CD4-positive, alpha-beta T cell (primary cell): ENCODE measurements at regions not wholly inside any gene's neighbourhood (a gene's known extent, or its start where the extent isn't known, plus 50 kb on each side); places are given as distances from the start of the nearest gene placed in this dataset.

ENCODE experiments used
- ATAC-seq: fragments of 200-7000 bp; cut with Tn5 transposase; one replicate; pipeline ENCODE4 v1.10.0; 2022; ENCODE audit warnings: mild to moderate bottlenecking; ENCODE audit not compliant: poor library complexity
- CTCF ChIA-PET: fragments of 350-600 bp; sonication (Branson Sonifier 250); formaldehyde crosslinking; loops from one replicate; lab custom pipeline; 2021; ENCODE audit warnings: antibody characterized with exemption, inconsistent platforms; lab: Charles Lee
- POLR2A ChIA-PET: fragments of 350-600 bp; sonication (Branson Sonifier 250); formaldehyde crosslinking; loops from one replicate; lab custom pipeline; 2021; ENCODE audit warnings: antibody characterized with exemption, inconsistent platforms; lab: Charles Lee
- DNase-seq, 14 experiments: peaks; one replicate each; pipeline ENCODE4 v3.0.0-alpha.2; 2013 to 2020; ENCODE audit warnings: mixed read lengths in 2 of 14
- H3K27ac ChIP-seq, 2 donors: one replicate each; pipeline versions ENCODE4 v1.5.1 to v1.7.0; 2013; ENCODE audit warnings: low read length in 2 of 2, low read depth in 1 of 2, mild to moderate bottlenecking in 1 of 2
- H3K27me3 ChIP-seq, 2 experiments: 1 replicate in 1 of 2; 2 replicates in 1 of 2; pipeline versions ENCODE4 v1.6.1 to v1.7.0; 2013; ENCODE audit warnings: low read length in 2 of 2, control low read depth in 1 of 2, mild to moderate bottlenecking in 1 of 2, moderate library complexity in 1 of 2; ENCODE audit not compliant: insufficient read depth in 2 of 2, control insufficient read depth in 1 of 2
- H3K36me3 ChIP-seq: one replicate; pipeline ENCODE4 v1.6.1; 2013; ENCODE audit warnings: low read length, control low read depth; ENCODE audit not compliant: insufficient read depth
- H3K4me1 ChIP-seq: one replicate; pipeline ENCODE4 v1.6.1; 2013; ENCODE audit warnings: low read length, control low read depth; ENCODE audit not compliant: insufficient read depth
- H3K4me3 ChIP-seq: one replicate; pipeline ENCODE4 v1.5.1; 2013; ENCODE audit warnings: mild to moderate bottlenecking, low read length, moderate library complexity
- H3K9me3 ChIP-seq, 2 experiments: 1 replicate in 1 of 2; 2 replicates in 1 of 2; pipeline versions ENCODE4 v1.6.1 to v1.7.0; 2013; ENCODE audit warnings: low read length in 2 of 2, mild to moderate bottlenecking in 2 of 2, control low read depth in 1 of 2, moderate library complexity in 1 of 2; ENCODE audit not compliant: control insufficient read depth in 1 of 2, insufficient read depth in 1 of 2
- H3K27ac Mint-ChIP-seq: one replicate; pipeline ENCODE4 v1.8.0; 2020; ENCODE audit warnings: mixed read lengths
- H3K27me3 Mint-ChIP-seq: one replicate; pipeline ENCODE4 v1.8.0; 2021; ENCODE audit warnings: mixed read lengths
- H3K36me3 Mint-ChIP-seq: one replicate; pipeline ENCODE4 v1.8.0; 2021; ENCODE audit warnings: low read depth, mixed read lengths
- H3K4me1 Mint-ChIP-seq: one replicate; pipeline ENCODE4 v1.8.0; 2021; ENCODE audit warnings: low read depth, mixed read lengths
- H3K4me3 Mint-ChIP-seq: one replicate; pipeline ENCODE4 v1.8.0; 2020; ENCODE audit warnings: mild to moderate bottlenecking, mixed read lengths
- H3K9me3 Mint-ChIP-seq: one replicate; pipeline ENCODE4 v1.8.0; 2020; ENCODE audit warnings: mixed read lengths
- CTCF ChIP-seq: fragments of 200-600 bp; IDR thresholded peaks from one replicate; pipeline ENCODE4 v1.8.0; 2022; ENCODE audit warnings: antibody characterized with exemption, mild to moderate bottlenecking
- intact Hi-C, 2 experiments: fragments of 100-400 bp; cut with DNase I in 1 of 2; cut with micrococcal nuclease in 1 of 2; formaldehyde crosslinking; loops; one replicate each; pipeline versions ENCODE4 v1.15.1 to v1.9.0; 2023 to 2025; cut with DNase I, micrococcal nuclease

GRCh38 chr20:4086771-4087687 is 61.6 kb upstream of the SMOX start:
- peaks cover 36% of the 10 kb centered on the region for H3K4me1 ChIP-seq
- Mint-ChIP-seq H3K4me3 (no peak overlapping the region), H3K27me3 (no peaks in the 10 kb centered on the region), H3K36me3 (peaks cover 3% of the 10 kb centered on the region), H3K9me3 (peaks cover 3% of the 10 kb centered on the region), H3K27ac (no peak overlapping the region), H3K4me1 (peaks cover 30% of the 10 kb centered on the region)
- H3K27me3 ChIP-seq, result no peaks in the 10 kb centered on the region
- DNase-seq (no peak), ATAC-seq (no peak)
- intact Hi-C loops, result loop anchor here in 1 of 2 experiments (5.0 kb wide), 1 partner anchor 320 kb away; the partner anchor contains the start of gene ADISSP
- ChIA-PET CTCF (no interaction called here), POLR2A (no interaction called here)
- TF ChIP-seq CTCF, result no peak
- H3K27ac ChIP-seq, result no peak overlapping the region
- H3K9me3 ChIP-seq, result no peaks in the 10 kb centered on the region
- H3K36me3 ChIP-seq, result no peaks in the 10 kb centered on the region
- H3K4me3 ChIP-seq, result no peak overlapping the region

DNA sequence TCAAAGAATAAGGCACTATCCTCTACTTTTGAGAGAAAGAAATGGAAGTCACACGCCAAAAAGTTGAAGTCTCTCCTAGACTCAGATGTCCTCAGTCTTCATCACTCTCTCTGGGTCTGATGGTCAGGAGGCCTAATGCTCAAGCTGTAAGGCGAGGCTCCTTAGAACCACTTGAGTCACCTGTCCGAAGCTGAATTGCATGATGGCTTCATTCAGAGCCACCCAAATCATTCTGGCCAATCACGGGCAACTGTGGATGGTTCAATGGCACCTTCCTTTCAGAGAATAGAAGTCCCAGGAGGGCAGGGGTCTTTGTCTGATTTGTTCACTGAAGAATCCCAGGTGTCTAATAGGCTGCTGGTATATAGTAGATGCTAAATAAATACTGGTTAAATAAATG is 63.9 kb upstream of the SMOX start:
- H3K4me3 ChIP-seq, result no peak overlapping the region
- H3K27me3 ChIP-seq, result no peaks in the 10 kb centered on the region
- no peaks in the 10 kb centered on the region for H3K36me3 ChIP-seq
- Mint-ChIP-seq H3K36me3 (peaks cover 3% of the 10 kb centered on the region), H3K27me3 (no peaks in the 10 kb centered on the region), H3K4me1 (peaks cover 34% of the 10 kb centered on the region), H3K4me3 (no peak overlapping the region), H3K9me3 (peaks cover 3% of the 10 kb centered on the region), H3K27ac (peak overlapping the region; percentile 30)
- no peak for ATAC-seq
- ChIA-PET POLR2A (interaction anchor here (0.7 to 2.4 kb wide), 11 partner anchors 44 to 408 kb away, joined by 3 to 14 read pairs (median 5); partner anchors contain the start of genes ADISSP and AP5S1), CTCF (interaction anchor here (0.6 to 2.1 kb wide), 28 partner anchors 11 to 606 kb away, joined by 3 to 21 read pairs (median 4); partner anchors contain the start of genes ADISSP, AP5S1, CDC25B and CENPB)
- intact Hi-C loops, result loop anchor here (1.0 to 5.0 kb wide), 8 partner anchors 46 to 408 kb away; partner anchors contain the start of genes ADISSP (in 1 of the 2) and PANK2 (in 1 of the 2)
- DNase-seq, result no peak
- H3K9me3 ChIP-seq, result no peaks in the 10 kb centered on the region
- no peak for TF ChIP-seq CTCF
- peaks cover 38% of the 10 kb centered on the region for H3K4me1 ChIP-seq
- H3K27ac ChIP-seq, result no peak overlapping the region

DNA sequence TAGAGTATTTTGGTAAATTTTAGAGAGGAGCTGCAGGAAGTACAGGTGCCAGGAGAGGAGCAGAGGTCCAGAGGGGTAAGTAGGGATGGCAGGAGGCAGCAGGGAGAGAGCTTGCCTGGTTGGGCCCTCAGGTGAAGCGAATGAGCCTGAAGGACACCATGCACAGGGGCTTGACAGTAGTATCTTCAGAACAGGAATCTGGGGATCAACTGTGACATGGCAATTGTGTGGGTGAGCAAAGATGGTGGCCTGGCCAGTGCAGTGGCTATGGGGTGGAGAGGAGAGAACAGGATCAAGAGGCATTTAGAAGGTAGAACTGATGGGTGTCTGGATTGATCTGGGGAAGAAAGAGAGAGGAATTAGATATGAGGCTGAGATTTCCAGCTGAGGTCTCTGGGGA is 64.5 kb upstream of the SMOX start:
- Mint-ChIP-seq H3K4me1 (peaks cover 34% of the 10 kb centered on the region), H3K36me3 (peaks cover 3% of the 10 kb centered on the region), H3K9me3 (peaks cover 3% of the 10 kb centered on the region), H3K27me3 (no peaks in the 10 kb centered on the region), H3K4me3 (no peak overlapping the region), H3K27ac (peak overlapping the region; percentile 13)
- Histone ChIP-seq H3K27me3 (no peaks in the 10 kb centered on the region), H3K27ac (no peak overlapping the region), H3K36me3 (no peaks in the 10 kb centered on the region), H3K4me1 (peaks cover 38% of the 10 kb centered on the region), H3K9me3 (no peaks in the 10 kb centered on the region), H3K4me3 (no peak overlapping the region)
- no peak for TF ChIP-seq CTCF
- ATAC-seq, result no peak
- ChIA-PET POLR2A (interaction anchor here (1.4 to 2.4 kb wide), 3 partner anchors 46 to 316 kb away, joined by 5 to 8 read pairs (median 5); partner anchors contain the start of gene ADISSP), CTCF (interaction anchor here (1.3 to 2.1 kb wide), 2 partner anchors 176 to 191 kb away, joined by 3 to 10 read pairs; no protein-coding TSS in a partner anchor)
- DNase-seq, result no peak
- intact Hi-C loops, result loop anchor here (2.0 kb wide), 6 partner anchors 45 to 407 kb away; partner anchors contain the start of gene PANK2 (in 1 of the 2)
